ENCODE measurements at regions not wholly inside any gene's neighbourhood (a gene's known extent, or its start where the extent isn't known, plus 50 kb on each side); places are given as distances from the start of the nearest gene placed in this dataset.

- Histone ChIP-seq H3K9me3 (ENCODE audit: control insufficient read depth in 2 of 2, low read length in 2 of 2) (no peaks in the 10 kb centered on the region), H3K9ac (ENCODE audit: low read depth in 1 of 2, low read length in 2 of 2) (no peak overlapping the region), H3K27me3 (ENCODE audit: control insufficient read depth in 2 of 2, insufficient read depth in 2 of 2, low read length in 2 of 2) (no peaks in the 10 kb centered on the region), H3K4me1 (ENCODE audit: control insufficient read depth in 2 of 2, insufficient read depth in 2 of 2, low read length in 2 of 2) (no peaks in the 10 kb centered on the region), H3K4me3 (ENCODE audit: low read length in 2 of 2) (no peak overlapping the region), H3K27ac (ENCODE audit: low read depth in 2 of 2, low read length in 2 of 2) (no peak overlapping the region), H3K36me3 (ENCODE audit: control insufficient read depth in 2 of 2, insufficient read depth in 2 of 2, low read length in 2 of 2) (no peaks in the 10 kb centered on the region)
Observed at GRCh38 chr16:79703066-79703465, 102.5 kb upstream of the MAF start.

GRCh38 chr16:79698341-79698753 is 97.8 kb upstream of the MAF start:
- H3K27ac ChIP-seq (ENCODE audit: low read depth in 2 of 2, low read length in 2 of 2), result no peak overlapping the region

GRCh38 chr16:79697562-79698112 is 97.1 kb upstream of the MAF start:
- Histone ChIP-seq H3K4me3 (ENCODE audit: low read length in 2 of 2) (no peak overlapping the region), H3K4me1 (ENCODE audit: control insufficient read depth in 2 of 2, insufficient read depth in 2 of 2, low read length in 2 of 2) (no peaks in the 10 kb centered on the region), H3K27ac (ENCODE audit: low read depth in 2 of 2, low read length in 2 of 2) (no peak overlapping the region), H3K36me3 (ENCODE audit: control insufficient read depth in 2 of 2, insufficient read depth in 2 of 2, low read length in 2 of 2) (no peaks in the 10 kb centered on the region), H3K9ac (ENCODE audit: low read depth in 1 of 2, low read length in 2 of 2) (no peak overlapping the region), H3K9me3 (ENCODE audit: control insufficient read depth in 2 of 2, low read length in 2 of 2) (peaks cover 0 to 2% of the 10 kb centered on the region in 2 donors), H3K27me3 (ENCODE audit: control insufficient read depth in 2 of 2, insufficient read depth in 2 of 2, low read length in 2 of 2) (no peaks in the 10 kb centered on the region)

More at GRCh38 chr16:79698341-79698753, 97.8 kb upstream of the MAF start:
- Histone ChIP-seq H3K9me3 (ENCODE audit: control insufficient read depth in 2 of 2, low read length in 2 of 2) (peaks cover 0 to under 1% of the 10 kb centered on the region in 2 donors), H3K9ac (ENCODE audit: low read depth in 1 of 2, low read length in 2 of 2) (no peak overlapping the region), H3K4me1 (ENCODE audit: control insufficient read depth in 2 of 2, insufficient read depth in 2 of 2, low read length in 2 of 2) (no peaks in the 10 kb centered on the region), H3K4me3 (ENCODE audit: low read length in 2 of 2) (no peak overlapping the region), H3K27me3 (ENCODE audit: control insufficient read depth in 2 of 2, insufficient read depth in 2 of 2, low read length in 2 of 2) (no peaks in the 10 kb centered on the region), H3K36me3 (ENCODE audit: control insufficient read depth in 2 of 2, insufficient read depth in 2 of 2, low read length in 2 of 2) (no peaks in the 10 kb centered on the region)

- no peaks in the 10 kb centered on the region for H3K36me3 ChIP-seq (ENCODE audit: control insufficient read depth in 2 of 2, insufficient read depth in 2 of 2, low read length in 2 of 2)
- H3K27me3 ChIP-seq (ENCODE audit: control insufficient read depth in 2 of 2, insufficient read depth in 2 of 2, low read length in 2 of 2), result no peaks in the 10 kb centered on the region
- no peak overlapping the region for H3K4me3 ChIP-seq (ENCODE audit: low read length in 2 of 2)
- peaks cover 0 to 2% of the 10 kb centered on the region in 2 donors for H3K9me3 ChIP-seq (ENCODE audit: control insufficient read depth in 2 of 2, low read length in 2 of 2)
- H3K4me1 ChIP-seq (ENCODE audit: control insufficient read depth in 2 of 2, insufficient read depth in 2 of 2, low read length in 2 of 2), result no peaks in the 10 kb centered on the region
- no peak overlapping the region for H3K27ac ChIP-seq (ENCODE audit: low read depth in 2 of 2, low read length in 2 of 2)
- no peak overlapping the region for H3K9ac ChIP-seq (ENCODE audit: low read depth in 1 of 2, low read length in 2 of 2)
Observed at GRCh38 chr16:79691007-79691406, 90.5 kb upstream of the MAF start.

GRCh38 chr16:79690159-79690558 is 89.6 kb upstream of the MAF start:
- Histone ChIP-seq H3K36me3 (ENCODE audit: control insufficient read depth in 2 of 2, insufficient read depth in 2 of 2, low read length in 2 of 2) (no peaks in the 10 kb centered on the region), H3K4me1 (ENCODE audit: control insufficient read depth in 2 of 2, insufficient read depth in 2 of 2, low read length in 2 of 2) (no peaks in the 10 kb centered on the region), H3K9ac (ENCODE audit: low read depth in 1 of 2, low read length in 2 of 2) (no peak overlapping the region), H3K9me3 (ENCODE audit: control insufficient read depth in 2 of 2, low read length in 2 of 2) (peaks cover 0 to 2% of the 10 kb centered on the region in 2 donors), H3K27ac (ENCODE audit: low read depth in 2 of 2, low read length in 2 of 2) (no peak overlapping the region), H3K4me3 (ENCODE audit: low read length in 2 of 2) (no peak overlapping the region), H3K27me3 (ENCODE audit: control insufficient read depth in 2 of 2, insufficient read depth in 2 of 2, low read length in 2 of 2) (no peaks in the 10 kb centered on the region)

GRCh38 chr16:79687249-79688130 is 87.0 kb upstream of the MAF start:
- Histone ChIP-seq H3K9me3 (ENCODE audit: control insufficient read depth in 2 of 2, low read length in 2 of 2) (no peaks in the 10 kb centered on the region), H3K27me3 (ENCODE audit: control insufficient read depth in 2 of 2, insufficient read depth in 2 of 2, low read length in 2 of 2) (no peaks in the 10 kb centered on the region), H3K27ac (ENCODE audit: low read depth in 2 of 2, low read length in 2 of 2) (no peak overlapping the region), H3K4me1 (ENCODE audit: control insufficient read depth in 2 of 2, insufficient read depth in 2 of 2, low read length in 2 of 2) (no peaks in the 10 kb centered on the region), H3K4me3 (ENCODE audit: low read length in 2 of 2) (no peak overlapping the region), H3K9ac (ENCODE audit: low read depth in 1 of 2, low read length in 2 of 2) (no peak overlapping the region), H3K36me3 (ENCODE audit: control insufficient read depth in 2 of 2, insufficient read depth in 2 of 2, low read length in 2 of 2) (no peaks in the 10 kb centered on the region)

- Histone ChIP-seq H3K27me3 (ENCODE audit: control insufficient read depth in 2 of 2, insufficient read depth in 2 of 2, low read length in 2 of 2) (no peaks in the 10 kb centered on the region), H3K36me3 (ENCODE audit: control insufficient read depth in 2 of 2, insufficient read depth in 2 of 2, low read length in 2 of 2) (no peaks in the 10 kb centered on the region), H3K9ac (ENCODE audit: low read depth in 1 of 2, low read length in 2 of 2) (no peak overlapping the region), H3K4me1 (ENCODE audit: control insufficient read depth in 2 of 2, insufficient read depth in 2 of 2, low read length in 2 of 2) (no peaks in the 10 kb centered on the region), H3K9me3 (ENCODE audit: control insufficient read depth in 2 of 2, low read length in 2 of 2) (no peaks in the 10 kb centered on the region), H3K4me3 (ENCODE audit: low read length in 2 of 2) (no peak overlapping the region), H3K27ac (ENCODE audit: low read depth in 2 of 2, low read length in 2 of 2) (no peak overlapping the region)
Observed at GRCh38 chr16:79685871-79686270, 85.3 kb upstream of the MAF start.

- H3K36me3 ChIP-seq (ENCODE audit: control insufficient read depth in 2 of 2, insufficient read depth in 2 of 2, low read length in 2 of 2), result no peaks in the 10 kb centered on the region
- no peak overlapping the region for H3K4me3 ChIP-seq (ENCODE audit: low read length in 2 of 2)
- no peaks in the 10 kb centered on the region for H3K27me3 ChIP-seq (ENCODE audit: control insufficient read depth in 2 of 2, insufficient read depth in 2 of 2, low read length in 2 of 2)
- H3K4me1 ChIP-seq (ENCODE audit: control insufficient read depth in 2 of 2, insufficient read depth in 2 of 2, low read length in 2 of 2), result no peaks in the 10 kb centered on the region
- H3K27ac ChIP-seq (ENCODE audit: low read depth in 2 of 2, low read length in 2 of 2), result no peak overlapping the region
- H3K9ac ChIP-seq (ENCODE audit: low read depth in 1 of 2, low read length in 2 of 2), result no peak overlapping the region
- no peaks in the 10 kb centered on the region for H3K9me3 ChIP-seq (ENCODE audit: control insufficient read depth in 2 of 2, low read length in 2 of 2)
Observed at GRCh38 chr16:79679334-79679733, 78.8 kb upstream of the MAF start.

GRCh38 chr16:79677799-79678530 is 77.4 kb upstream of the MAF start:
- no peaks in the 10 kb centered on the region for H3K4me1 ChIP-seq (ENCODE audit: control insufficient read depth in 2 of 2, insufficient read depth in 2 of 2, low read length in 2 of 2)

GRCh38 chr16:79673635-79674034 is 73.1 kb upstream of the MAF start:
- no peaks in the 10 kb centered on the region for H3K27me3 ChIP-seq (ENCODE audit: control insufficient read depth in 2 of 2, insufficient read depth in 2 of 2, low read length in 2 of 2)
- H3K36me3 ChIP-seq (ENCODE audit: control insufficient read depth in 2 of 2, insufficient read depth in 2 of 2, low read length in 2 of 2), result no peaks in the 10 kb centered on the region
- no peak overlapping the region for H3K9ac ChIP-seq (ENCODE audit: low read depth in 1 of 2, low read length in 2 of 2)
- no peaks in the 10 kb centered on the region for H3K4me1 ChIP-seq (ENCODE audit: control insufficient read depth in 2 of 2, insufficient read depth in 2 of 2, low read length in 2 of 2)
- no peaks in the 10 kb centered on the region for H3K9me3 ChIP-seq (ENCODE audit: control insufficient read depth in 2 of 2, low read length in 2 of 2)
- H3K27ac ChIP-seq (ENCODE audit: low read depth in 2 of 2, low read length in 2 of 2), result no peak overlapping the region
- H3K4me3 ChIP-seq (ENCODE audit: low read length in 2 of 2), result no peak overlapping the region

More at GRCh38 chr16:79677799-79678530, 77.4 kb upstream of the MAF start:
- H3K27ac ChIP-seq (ENCODE audit: low read depth in 2 of 2, low read length in 2 of 2), result no peak overlapping the region
- H3K36me3 ChIP-seq (ENCODE audit: control insufficient read depth in 2 of 2, insufficient read depth in 2 of 2, low read length in 2 of 2), result no peaks in the 10 kb centered on the region
- no peaks in the 10 kb centered on the region for H3K27me3 ChIP-seq (ENCODE audit: control insufficient read depth in 2 of 2, insufficient read depth in 2 of 2, low read length in 2 of 2)
- H3K9ac ChIP-seq (ENCODE audit: low read depth in 1 of 2, low read length in 2 of 2), result no peak overlapping the region
- H3K4me3 ChIP-seq (ENCODE audit: low read length in 2 of 2), result no peak overlapping the region
- no peaks in the 10 kb centered on the region for H3K9me3 ChIP-seq (ENCODE audit: control insufficient read depth in 2 of 2, low read length in 2 of 2)

Data from mucosa of rectum (tissue), 2 donors.